SK-N-SH (cell line): ENCODE measurements at regions not wholly inside any gene's neighbourhood (a gene's known extent, or its start where the extent isn't known, plus 50 kb on each side); places are given as distances from the start of the nearest gene placed in this dataset.

Experiments
- CTCF ChIA-PET: fragments of 300-600, 350-600 bp; formaldehyde crosslinking; extraction: SDS; loops from one replicate; lab custom pipeline; 2021; lab: Yijun Ruan, JAX
- POLR2A ChIA-PET: fragments of 350-600 bp; sonication (Branson Sonifier 250); formaldehyde crosslinking; extraction: SDS; loops from one replicate; lab custom pipeline; 2020; ENCODE audit warnings: antibody characterized with exemption, inconsistent platforms; lab: Yijun Ruan, JAX
- DNase-seq: peaks from one replicate; pipeline ENCODE4 v3.0.0; 2012
- H2AFZ ChIP-seq: fragments of 200-600 bp; sonication (generic); 2 replicates; pipeline ENCODE4 v1.8.1; 2016; ENCODE audit warnings: antibody characterized with exemption, mild to moderate bottlenecking, low read depth
- H3F3A ChIP-seq: fragments of 200-600 bp; sonication (generic); replicated peaks from 2 replicates; pipeline ENCODE3; 2016; ENCODE audit warnings: antibody characterized with exemption, mild to moderate bottlenecking; ENCODE audit not compliant: insufficient read depth
- H3K27ac ChIP-seq, 2 experiments: fragments of 200-500 bp in 1 of 2; fragments of 200-600 bp in 1 of 2; sonication (Bioruptor generic) in 1 of 2; sonication (generic), shearing (Covaris generic) in 1 of 2; 2 replicates each; pipeline versions ENCODE4 v1.5.1 to v1.6.1; 2014 to 2016; ENCODE audit warnings: low read depth in 2 of 2, inconsistent platforms in 1 of 2, low read length in 1 of 2, mild to moderate bottlenecking in 1 of 2, mixed read lengths in 1 of 2
- H3K27me3 ChIP-seq: fragments of 200-600 bp; sonication (generic), shearing (Covaris generic); 2 replicates; pipeline ENCODE4 v1.6.1; 2016; ENCODE audit warnings: mixed run types; ENCODE audit not compliant: insufficient read depth
- H3K36me3 ChIP-seq, 2 experiments: fragments of 200-500 bp in 1 of 2; fragments of 200-600 bp in 1 of 2; sonication (Bioruptor generic) in 1 of 2; sonication (generic) in 1 of 2; replicated peaks in 1 of 2; 2 replicates each; pipeline versions ENCODE3 to v1.5.1; 2014 to 2016; ENCODE audit warnings: low read length in 1 of 2, mild to moderate bottlenecking in 1 of 2; ENCODE audit not compliant: insufficient read depth in 2 of 2, control insufficient read depth in 1 of 2
- H3K4me1 ChIP-seq, 2 experiments: fragments of 200-500 bp in 1 of 2; fragments of 200-600 bp in 1 of 2; sonication (Bioruptor generic) in 1 of 2; sonication (generic), shearing (Covaris generic) in 1 of 2; 2 replicates each; pipeline versions ENCODE4 v1.5.1 to v1.6.1; 2014 to 2016; ENCODE audit warnings: low read depth in 1 of 2, low read length in 1 of 2, mixed run types in 1 of 2; ENCODE audit not compliant: insufficient read depth in 2 of 2, control insufficient read depth in 1 of 2
- H3K4me2 ChIP-seq: fragments of 200-600 bp; sonication (generic), shearing (Covaris generic); 2 replicates; pipeline ENCODE4 v1.6.1; 2017; ENCODE audit warnings: mixed run types
- H3K4me3 ChIP-seq, 2 experiments: fragments of 200-500 bp in 1 of 2; fragments of 200-600 bp in 1 of 2; sonication (Bioruptor generic) in 1 of 2; sonication (generic), shearing (Covaris generic) in 1 of 2; 2 replicates each; pipeline versions ENCODE4 v1.5.1 to v1.8.1; 2014 to 2016; ENCODE audit warnings: low read depth in 2 of 2, inconsistent platforms in 1 of 2, low read length in 1 of 2, mild to moderate bottlenecking in 1 of 2, mixed read lengths in 1 of 2, moderate library complexity in 1 of 2
- H3K79me2 ChIP-seq: fragments of 200-600 bp; sonication (generic); 2 replicates; pipeline ENCODE4 v1.8.1; 2017; ENCODE audit warnings: mild to moderate bottlenecking; ENCODE audit not compliant: insufficient read depth
- H3K9ac ChIP-seq: fragments of 200-600 bp; sonication (generic); 2 replicates; pipeline ENCODE4 v1.6.1; 2017; ENCODE audit warnings: mixed run types
- H3K9me2 ChIP-seq: fragments of 200-600 bp; sonication (generic); 2 replicates; pipeline ENCODE4 v1.6.1; 2017; ENCODE audit warnings: mixed run types
- H3K9me3 ChIP-seq: fragments of 200-600 bp; sonication (generic); 2 replicates; pipeline ENCODE4 v1.6.1; 2017; ENCODE audit warnings: mixed run types, mild to moderate bottlenecking, moderate library complexity
- H4K20me1 ChIP-seq: fragments of 200-600 bp; sonication (generic); 2 replicates; pipeline ENCODE4 v1.6.1; 2017; ENCODE audit warnings: mild to moderate bottlenecking, mixed run types; ENCODE audit not compliant: insufficient read depth
- CHD2 ChIP-seq: fragments of 150-350 bp; IDR thresholded peaks from 2 replicates; pipeline ENCODE4 v1.6.1; 2018; ENCODE audit warnings: low read length; ENCODE audit not compliant: partially characterized antibody
- EZH2phosphoT487 ChIP-seq: fragments of 200-600 bp; sonication (generic); IDR thresholded peaks from 2 replicates; pipeline ENCODE4 v1.6.1; 2017; ENCODE audit warnings: low read depth, mixed run types, mild to moderate bottlenecking, antibody characterized with exemption, moderate library complexity, borderline replicate concordance
- FOSL2 ChIP-seq: IDR thresholded peaks from 2 replicates; pipeline ENCODE4 v1.4.0; 2012; ENCODE audit warnings: low read depth, mild to moderate bottlenecking, moderate library complexity, borderline replicate concordance
- FOXM1 ChIP-seq: IDR thresholded peaks from 2 replicates; pipeline ENCODE4 v1.4.0; 2012; ENCODE audit warnings: low read depth, mild to moderate bottlenecking
- GABPA ChIP-seq: IDR thresholded peaks from 2 replicates; pipeline ENCODE4 v1.4.0; 2012; ENCODE audit warnings: low read depth, mild to moderate bottlenecking
- GATA2 ChIP-seq: sonication (generic); formaldehyde crosslinking; IDR thresholded peaks from 2 replicates; pipeline ENCODE4 v1.5.0; 2020; ENCODE audit warnings: mild to moderate bottlenecking, missing genetic modification reagents
- NFIC ChIP-seq: IDR thresholded peaks from 2 replicates; pipeline ENCODE4 v1.4.0; 2012; ENCODE audit warnings: borderline replicate concordance
- POLR2AphosphoS5 ChIP-seq: IDR thresholded peaks from 2 replicates; pipeline ENCODE4 v1.6.1; 2012; ENCODE audit warnings: low read depth, low read length
- RAD21 ChIP-seq: IDR thresholded peaks from 2 replicates; pipeline ENCODE4 v1.6.1; 2012; ENCODE audit warnings: mild to moderate bottlenecking, low read length
- RCOR1 ChIP-seq: fragments of 150-350 bp; IDR thresholded peaks from 2 replicates; pipeline ENCODE4 v1.6.1; 2017; ENCODE audit warnings: antibody characterized with exemption, low read length
- RXRA ChIP-seq: IDR thresholded peaks from 2 replicates; pipeline ENCODE4 v1.4.0; 2012; ENCODE audit warnings: low read depth, mild to moderate bottlenecking, borderline replicate concordance
- TCF12 ChIP-seq: IDR thresholded peaks from 2 replicates; pipeline ENCODE4 v1.4.0; 2012
- YY1 ChIP-seq: IDR thresholded peaks from 2 replicates; pipeline ENCODE4 v1.4.0; 2012; ENCODE audit warnings: low read depth, mild to moderate bottlenecking
- WGBS: methylation state at CpG from one replicate; pipeline ENCODE4 v1.1.6; 2017; ENCODE audit warnings: low lambda C conversion rate; 5-methylcytosine and 5-hydroxymethylcytosine counted together
- TF ChIP-seq, protein P1 (sequence below): fragments of 200-600 bp; sonication (generic); IDR thresholded peaks from 2 replicates; pipeline ENCODE4 v1.6.1; 2017; ENCODE audit warnings: antibody characterized with exemption, mild to moderate bottlenecking, moderate library complexity
- TF ChIP-seq, protein P2 (sequence below): IDR thresholded peaks from 2 replicates; pipeline ENCODE4 v1.6.1; 2012; ENCODE audit warnings: mild to moderate bottlenecking, low read depth, low read length, moderate library complexity
- TF ChIP-seq, protein P3 (sequence below): fragments of 150-350 bp; IDR thresholded peaks from 2 replicates; pipeline ENCODE4 v1.6.1; 2016; ENCODE audit warnings: mild to moderate bottlenecking, low read depth, low read length
- TF ChIP-seq, protein P4 (sequence below): fragments of 150-350 bp; IDR thresholded peaks from 2 replicates; pipeline ENCODE4 v1.6.1; 2017; ENCODE audit warnings: antibody characterized with exemption, low read length, low read depth, borderline replicate concordance

DNA sequence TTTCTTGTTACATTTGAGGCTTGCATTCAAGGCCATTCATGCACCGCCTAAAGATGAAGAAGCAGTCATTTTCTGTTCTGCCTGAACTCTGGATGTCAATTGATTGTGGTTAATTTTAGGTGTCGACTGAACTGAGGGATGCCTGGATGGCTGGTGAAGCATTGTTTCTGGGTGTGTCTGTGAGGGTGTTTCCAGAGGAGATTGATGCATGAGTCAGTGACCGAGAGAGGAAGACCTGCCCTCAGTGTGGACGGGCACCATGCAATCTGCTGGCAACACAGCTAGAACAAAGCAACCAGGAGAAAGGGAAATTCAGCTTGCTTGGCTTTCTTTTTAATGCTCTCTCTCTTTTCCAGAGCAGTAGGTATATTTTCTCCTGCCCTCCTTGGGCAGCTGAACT, 164.1 kb upstream of the ECI2 start:
- no peak overlapping the region for H3K4me2 ChIP-seq
- no peak overlapping the region for H3K4me3 ChIP-seq
- 47% methylated on average over 4 of the region's 4 CpGs for whole genome bisulfite sequencing
- no peak overlapping the region for H2AFZ ChIP-seq
- DNase-seq, result no peak
- no peaks in the 10 kb centered on the region for H3K9me3 ChIP-seq
- H3F3A ChIP-seq, result no peaks in the 10 kb centered on the region
- H3K79me2 ChIP-seq, result no peaks in the 10 kb centered on the region
- TF ChIP-seq, protein P1, sequence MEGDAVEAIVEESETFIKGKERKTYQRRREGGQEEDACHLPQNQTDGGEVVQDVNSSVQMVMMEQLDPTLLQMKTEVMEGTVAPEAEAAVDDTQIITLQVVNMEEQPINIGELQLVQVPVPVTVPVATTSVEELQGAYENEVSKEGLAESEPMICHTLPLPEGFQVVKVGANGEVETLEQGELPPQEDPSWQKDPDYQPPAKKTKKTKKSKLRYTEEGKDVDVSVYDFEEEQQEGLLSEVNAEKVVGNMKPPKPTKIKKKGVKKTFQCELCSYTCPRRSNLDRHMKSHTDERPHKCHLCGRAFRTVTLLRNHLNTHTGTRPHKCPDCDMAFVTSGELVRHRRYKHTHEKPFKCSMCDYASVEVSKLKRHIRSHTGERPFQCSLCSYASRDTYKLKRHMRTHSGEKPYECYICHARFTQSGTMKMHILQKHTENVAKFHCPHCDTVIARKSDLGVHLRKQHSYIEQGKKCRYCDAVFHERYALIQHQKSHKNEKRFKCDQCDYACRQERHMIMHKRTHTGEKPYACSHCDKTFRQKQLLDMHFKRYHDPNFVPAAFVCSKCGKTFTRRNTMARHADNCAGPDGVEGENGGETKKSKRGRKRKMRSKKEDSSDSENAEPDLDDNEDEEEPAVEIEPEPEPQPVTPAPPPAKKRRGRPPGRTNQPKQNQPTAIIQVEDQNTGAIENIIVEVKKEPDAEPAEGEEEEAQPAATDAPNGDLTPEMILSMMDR, result no peak
- TF ChIP-seq RAD21, result no peak
- TF ChIP-seq FOSL2, result no peak
- TF ChIP-seq POLR2AphosphoS5, result no peak
- no peak for TF ChIP-seq YY1
- no peaks in the 10 kb centered on the region for H3K36me3 ChIP-seq
- no peaks in the 10 kb centered on the region; the same call in 1 of the 2 replicates for H3K27me3 ChIP-seq
- no peaks in the 10 kb centered on the region for H3K4me1 ChIP-seq
- H3K27ac ChIP-seq, result no peak overlapping the region
- no peaks in the 10 kb centered on the region for H4K20me1 ChIP-seq
- no peak overlapping the region for H3K9ac ChIP-seq
- ChIA-PET POLR2A (no interaction called here), CTCF (no interaction called here)
- no peaks in the 10 kb centered on the region for H3K9me2 ChIP-seq

DNA sequence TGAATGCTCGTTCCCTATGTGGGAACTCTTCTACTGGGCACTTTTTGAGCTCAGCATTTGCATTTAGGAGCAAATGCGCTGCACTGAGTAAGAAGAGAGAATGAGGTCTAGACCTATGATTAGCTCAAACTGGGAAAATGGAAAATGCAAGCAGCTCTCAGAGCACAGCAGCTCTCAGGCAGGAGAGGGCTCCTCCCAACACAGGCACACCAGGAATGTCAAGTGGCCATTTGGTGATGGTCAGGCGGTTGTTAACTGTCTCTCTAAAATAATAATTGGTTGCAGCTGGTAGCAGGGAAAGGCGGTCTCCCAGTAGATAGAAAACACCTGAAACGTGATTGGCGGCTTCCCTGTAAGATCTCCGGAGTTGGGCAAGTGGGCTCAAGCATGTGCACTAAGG, 162.0 kb upstream of the ECI2 start:
- 30% methylated on average over 7 of the region's 7 CpGs for WGBS
- no peak overlapping the region for H3K9ac ChIP-seq
- POLR2A ChIA-PET, result no interaction called here
- H3K9me2 ChIP-seq, result no peaks in the 10 kb centered on the region
- no peak for TF ChIP-seq GABPA
- TF ChIP-seq RCOR1, result no peak
- TF ChIP-seq EZH2phosphoT487, result no peak
- no peak for TF ChIP-seq NFIC
- no peak for TF ChIP-seq TCF12
- no peak for TF ChIP-seq GATA2 (CRISPR knock-in tag)
- no peak for TF ChIP-seq CHD2
- no peak for TF ChIP-seq FOSL2
- no peak for TF ChIP-seq RXRA
- TF ChIP-seq, all 33 proteins: peak for 0
- Histone ChIP-seq H3K4me3 (no peak overlapping the region), H3K79me2 (no peaks in the 10 kb centered on the region), H3K27ac (no peak overlapping the region), H2AFZ (no peak overlapping the region), H3F3A (no peaks in the 10 kb centered on the region), H3K9me3 (no peaks in the 10 kb centered on the region), H3K4me2 (no peak overlapping the region), H3K27me3 (no peaks in the 10 kb centered on the region; the same call in 1 of the 2 replicates), H4K20me1 (no peaks in the 10 kb centered on the region), H3K4me1 (no peaks in the 10 kb centered on the region), H3K36me3 (no peaks in the 10 kb centered on the region)
- no peak for DNase-seq
- CTCF ChIA-PET, result no interaction called here

DNA sequence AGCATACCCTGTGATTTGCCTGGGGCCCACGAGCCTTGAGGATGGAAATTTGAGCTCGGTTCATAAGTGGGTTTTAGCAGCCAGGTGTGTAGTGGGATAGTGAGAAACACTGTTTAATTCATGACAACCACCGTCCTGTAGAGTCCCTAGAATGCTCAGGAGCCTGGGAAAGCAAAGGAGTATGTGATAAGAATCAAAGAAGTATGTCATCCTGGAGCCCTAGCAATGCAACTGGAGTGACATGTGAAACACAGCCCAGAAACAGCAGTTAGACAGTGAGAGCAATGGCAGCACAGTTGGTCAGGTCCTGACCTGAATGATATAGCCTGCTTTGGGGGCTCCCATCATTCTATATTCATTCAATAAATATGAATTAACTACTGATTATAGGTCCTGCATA, 161.2 kb upstream of the ECI2 start:
- H3K27ac ChIP-seq, result no peak overlapping the region
- 4% methylated on average over 3 of the region's 3 CpGs for WGBS
- H3K79me2 ChIP-seq, result no peaks in the 10 kb centered on the region
- H3K36me3 ChIP-seq, result no peaks in the 10 kb centered on the region
- H3K27me3 ChIP-seq, result no peaks in the 10 kb centered on the region; the same call in 1 of the 2 replicates
- no peaks in the 10 kb centered on the region for H3K9me2 ChIP-seq
- no peaks in the 10 kb centered on the region for H3K4me1 ChIP-seq
- CTCF ChIA-PET, result no interaction called here
- POLR2A ChIA-PET, result no interaction called here
- no peaks in the 10 kb centered on the region for H3F3A ChIP-seq
- H3K9ac ChIP-seq, result no peak overlapping the region
- H4K20me1 ChIP-seq, result no peaks in the 10 kb centered on the region
- DNase-seq, result no peak
- no peak overlapping the region for H3K4me2 ChIP-seq
- H2AFZ ChIP-seq, result no peak overlapping the region
- no peak overlapping the region for H3K4me3 ChIP-seq
- H3K9me3 ChIP-seq, result no peaks in the 10 kb centered on the region
- TF ChIP-seq FOXM1, result no peak
- TF ChIP-seq, protein P2, sequence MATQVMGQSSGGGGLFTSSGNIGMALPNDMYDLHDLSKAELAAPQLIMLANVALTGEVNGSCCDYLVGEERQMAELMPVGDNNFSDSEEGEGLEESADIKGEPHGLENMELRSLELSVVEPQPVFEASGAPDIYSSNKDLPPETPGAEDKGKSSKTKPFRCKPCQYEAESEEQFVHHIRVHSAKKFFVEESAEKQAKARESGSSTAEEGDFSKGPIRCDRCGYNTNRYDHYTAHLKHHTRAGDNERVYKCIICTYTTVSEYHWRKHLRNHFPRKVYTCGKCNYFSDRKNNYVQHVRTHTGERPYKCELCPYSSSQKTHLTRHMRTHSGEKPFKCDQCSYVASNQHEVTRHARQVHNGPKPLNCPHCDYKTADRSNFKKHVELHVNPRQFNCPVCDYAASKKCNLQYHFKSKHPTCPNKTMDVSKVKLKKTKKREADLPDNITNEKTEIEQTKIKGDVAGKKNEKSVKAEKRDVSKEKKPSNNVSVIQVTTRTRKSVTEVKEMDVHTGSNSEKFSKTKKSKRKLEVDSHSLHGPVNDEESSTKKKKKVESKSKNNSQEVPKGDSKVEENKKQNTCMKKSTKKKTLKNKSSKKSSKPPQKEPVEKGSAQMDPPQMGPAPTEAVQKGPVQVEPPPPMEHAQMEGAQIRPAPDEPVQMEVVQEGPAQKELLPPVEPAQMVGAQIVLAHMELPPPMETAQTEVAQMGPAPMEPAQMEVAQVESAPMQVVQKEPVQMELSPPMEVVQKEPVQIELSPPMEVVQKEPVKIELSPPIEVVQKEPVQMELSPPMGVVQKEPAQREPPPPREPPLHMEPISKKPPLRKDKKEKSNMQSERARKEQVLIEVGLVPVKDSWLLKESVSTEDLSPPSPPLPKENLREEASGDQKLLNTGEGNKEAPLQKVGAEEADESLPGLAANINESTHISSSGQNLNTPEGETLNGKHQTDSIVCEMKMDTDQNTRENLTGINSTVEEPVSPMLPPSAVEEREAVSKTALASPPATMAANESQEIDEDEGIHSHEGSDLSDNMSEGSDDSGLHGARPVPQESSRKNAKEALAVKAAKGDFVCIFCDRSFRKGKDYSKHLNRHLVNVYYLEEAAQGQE, result no peak
- TF ChIP-seq, protein P3, sequence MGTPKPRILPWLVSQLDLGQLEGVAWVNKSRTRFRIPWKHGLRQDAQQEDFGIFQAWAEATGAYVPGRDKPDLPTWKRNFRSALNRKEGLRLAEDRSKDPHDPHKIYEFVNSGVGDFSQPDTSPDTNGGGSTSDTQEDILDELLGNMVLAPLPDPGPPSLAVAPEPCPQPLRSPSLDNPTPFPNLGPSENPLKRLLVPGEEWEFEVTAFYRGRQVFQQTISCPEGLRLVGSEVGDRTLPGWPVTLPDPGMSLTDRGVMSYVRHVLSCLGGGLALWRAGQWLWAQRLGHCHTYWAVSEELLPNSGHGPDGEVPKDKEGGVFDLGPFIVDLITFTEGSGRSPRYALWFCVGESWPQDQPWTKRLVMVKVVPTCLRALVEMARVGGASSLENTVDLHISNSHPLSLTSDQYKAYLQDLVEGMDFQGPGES, result no peak
- TF ChIP-seq, protein P4, sequence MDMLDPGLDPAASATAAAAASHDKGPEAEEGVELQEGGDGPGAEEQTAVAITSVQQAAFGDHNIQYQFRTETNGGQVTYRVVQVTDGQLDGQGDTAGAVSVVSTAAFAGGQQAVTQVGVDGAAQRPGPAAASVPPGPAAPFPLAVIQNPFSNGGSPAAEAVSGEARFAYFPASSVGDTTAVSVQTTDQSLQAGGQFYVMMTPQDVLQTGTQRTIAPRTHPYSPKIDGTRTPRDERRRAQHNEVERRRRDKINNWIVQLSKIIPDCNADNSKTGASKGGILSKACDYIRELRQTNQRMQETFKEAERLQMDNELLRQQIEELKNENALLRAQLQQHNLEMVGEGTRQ, result no peak
